Tibial nerve (tissue), 4 donors: ENCODE measurements at regions not wholly inside any gene's neighbourhood (a gene's known extent, or its start where the extent isn't known, plus 50 kb on each side); places are given as distances from the start of the nearest gene placed in this dataset.

ENCODE experiments used
- DNase-seq, 2 donors: peaks; one replicate each; pipeline ENCODE4 v3.0.0-alpha.2; 2019; ENCODE audit warnings: low spot score in 2 of 2
- H3K27ac ChIP-seq, 4 donors: fragments of 200-600 bp; sonication (generic) in 3 of 4; one replicate each; pipeline ENCODE4 v1.5.1; 2017 to 2019; ENCODE audit warnings: mild to moderate bottlenecking in 1 of 4
- H3K27me3 ChIP-seq, 2 donors: fragments of 200-600 bp; sonication (generic) in 1 of 2; one replicate each; pipeline versions ENCODE4 v1.5.1 to v1.6.0; 2017 to 2019
- H3K36me3 ChIP-seq, 3 donors: fragments of 200-600 bp; sonication (generic); one replicate each; pipeline ENCODE4 v1.5.1; 2018 to 2019
- H3K4me1 ChIP-seq, 4 donors: fragments of 200-600 bp; sonication (generic) in 3 of 4; one replicate each; pipeline ENCODE4 v1.5.1; 2017 to 2019
- H3K4me3 ChIP-seq, 4 donors: fragments of 200-600 bp; sonication (generic) in 3 of 4; one replicate each; pipeline ENCODE4 v1.5.1; 2017 to 2019; ENCODE audit warnings: mild to moderate bottlenecking in 1 of 4, moderate library complexity in 1 of 4
- H3K9me3 ChIP-seq, 4 donors: fragments of 200-600 bp; sonication (generic) in 3 of 4; one replicate each; pipeline ENCODE4 v1.5.1; 2017 to 2019
- EP300 ChIP-seq, 2 donors: sonication (generic); formaldehyde crosslinking; IDR thresholded peaks; one replicate each; pipeline ENCODE4 v1.6.1; 2017; ENCODE audit warnings: antibody characterized with exemption in 2 of 2, mild to moderate bottlenecking in 1 of 2
- POLR2A ChIP-seq, 2 donors: fragments of 450-650 bp; IDR thresholded peaks; one replicate each; pipeline ENCODE4 v1.6.1; 2017; ENCODE audit warnings: antibody characterized with exemption in 2 of 2, mild to moderate bottlenecking in 2 of 2, moderate library complexity in 2 of 2
- WGBS, 2 donors: methylation state at CpG; one replicate each; pipeline ENCODE4 v1.1.5; 2018; 5-methylcytosine and 5-hydroxymethylcytosine counted together
- TF ChIP-seq, protein P1 (sequence below), 5 experiments: fragments of 200-600 bp in 3 of 5; fragments of 450-650 bp in 2 of 5; sonication (generic) in 3 of 5; IDR thresholded peaks; one replicate each; pipeline ENCODE4 v1.5.1; 2016 to 2019; ENCODE audit warnings: antibody characterized with exemption in 5 of 5, mild to moderate bottlenecking in 3 of 5, moderate library complexity in 2 of 5

DNA sequence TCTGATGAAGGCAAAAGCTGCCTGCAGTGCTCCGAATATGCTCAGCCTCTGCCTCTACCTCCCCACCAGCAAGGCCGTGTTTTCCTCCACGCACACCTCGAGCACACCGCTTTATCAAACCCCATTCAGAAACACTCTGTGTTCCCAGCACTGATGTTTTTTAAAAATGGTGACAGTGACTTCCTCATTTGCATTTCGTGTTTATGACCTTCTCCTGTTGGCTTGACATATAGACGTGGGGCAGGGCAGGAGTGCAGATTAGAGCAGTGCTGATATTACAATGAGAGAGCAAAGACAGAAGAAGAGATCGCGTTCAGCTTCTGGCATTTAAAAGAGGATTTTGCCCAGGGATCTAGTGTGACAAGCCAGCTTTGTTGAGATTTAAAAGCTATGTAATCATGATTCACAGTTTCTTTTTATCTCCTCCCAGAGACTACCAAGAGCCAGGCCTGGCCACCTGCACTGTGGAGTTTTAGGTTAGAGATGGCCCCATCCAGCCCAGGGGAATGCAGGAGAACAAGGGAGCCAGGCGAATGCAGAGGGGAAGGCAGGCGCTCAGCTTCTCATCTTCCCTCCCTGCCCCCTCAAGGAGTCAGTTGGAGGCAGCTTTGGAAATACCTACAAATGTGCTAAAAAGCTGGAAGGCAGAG is 61.5 kb upstream of the NEDD4L start:
- 77 to 82% methylated on average over 11 of the region's 11 CpGs for WGBS, 2 donors
- H3K9me3 ChIP-seq = peaks cover 0 to 4% (median 0%) of the 10 kb centered on the region in 4 donors
- TF ChIP-seq EP300 (IDR thresholded peaks at IDR 0.05) = no peak
- TF ChIP-seq, protein P1, sequence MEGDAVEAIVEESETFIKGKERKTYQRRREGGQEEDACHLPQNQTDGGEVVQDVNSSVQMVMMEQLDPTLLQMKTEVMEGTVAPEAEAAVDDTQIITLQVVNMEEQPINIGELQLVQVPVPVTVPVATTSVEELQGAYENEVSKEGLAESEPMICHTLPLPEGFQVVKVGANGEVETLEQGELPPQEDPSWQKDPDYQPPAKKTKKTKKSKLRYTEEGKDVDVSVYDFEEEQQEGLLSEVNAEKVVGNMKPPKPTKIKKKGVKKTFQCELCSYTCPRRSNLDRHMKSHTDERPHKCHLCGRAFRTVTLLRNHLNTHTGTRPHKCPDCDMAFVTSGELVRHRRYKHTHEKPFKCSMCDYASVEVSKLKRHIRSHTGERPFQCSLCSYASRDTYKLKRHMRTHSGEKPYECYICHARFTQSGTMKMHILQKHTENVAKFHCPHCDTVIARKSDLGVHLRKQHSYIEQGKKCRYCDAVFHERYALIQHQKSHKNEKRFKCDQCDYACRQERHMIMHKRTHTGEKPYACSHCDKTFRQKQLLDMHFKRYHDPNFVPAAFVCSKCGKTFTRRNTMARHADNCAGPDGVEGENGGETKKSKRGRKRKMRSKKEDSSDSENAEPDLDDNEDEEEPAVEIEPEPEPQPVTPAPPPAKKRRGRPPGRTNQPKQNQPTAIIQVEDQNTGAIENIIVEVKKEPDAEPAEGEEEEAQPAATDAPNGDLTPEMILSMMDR (IDR thresholded peaks at IDR 0.05) = no peak
- TF ChIP-seq POLR2A (IDR thresholded peaks at IDR 0.05) = no peak
- H3K27ac ChIP-seq = no peak overlapping the region
- H3K27me3 ChIP-seq = no peaks in the 10 kb centered on the region
- DNase-seq = no peak
- no peaks in the 10 kb centered on the region for H3K36me3 ChIP-seq
- H3K4me1 ChIP-seq = no peaks in the 10 kb centered on the region
- no peak overlapping the region for H3K4me3 ChIP-seq

DNA sequence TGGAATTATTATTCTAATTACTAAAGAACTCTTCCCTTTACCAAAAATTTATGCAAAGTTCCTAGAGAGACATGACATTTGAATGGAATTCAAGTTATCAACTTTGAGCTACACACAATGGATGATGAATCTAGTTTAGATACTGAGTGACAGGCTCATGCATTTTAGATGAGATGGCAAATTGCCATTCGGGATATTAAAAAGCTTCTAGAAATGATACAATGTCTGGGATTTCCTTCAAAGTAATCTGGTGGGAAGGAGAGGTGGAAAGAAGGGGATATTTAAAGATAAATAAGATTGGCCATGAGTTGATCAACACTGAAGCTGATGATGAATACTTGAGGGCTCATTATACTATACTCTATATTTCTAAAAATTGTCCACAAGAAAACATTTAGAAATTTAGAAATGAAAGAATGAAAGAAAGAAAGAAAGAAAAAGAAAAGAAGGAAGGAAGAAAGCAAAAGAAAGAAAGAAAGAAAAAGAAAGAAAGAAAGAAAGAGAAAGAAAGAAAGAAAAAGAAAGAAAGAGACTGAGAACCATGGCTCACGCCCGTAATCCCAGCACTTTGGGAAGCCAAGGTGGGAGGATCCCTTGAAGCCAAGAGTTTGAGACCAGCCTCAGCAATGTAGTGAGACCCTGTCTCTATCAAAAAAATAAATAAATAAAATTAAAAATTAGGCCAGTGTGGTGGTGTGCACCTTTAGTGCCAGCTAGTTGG is 62.6 kb upstream of the NEDD4L start:
- no peak for DNase-seq
- Histone ChIP-seq H3K4me1 (no peaks in the 10 kb centered on the region), H3K4me3 (no peak overlapping the region), H3K27ac (no peak overlapping the region), H3K9me3 (no peaks in the 10 kb centered on the region), H3K27me3 (no peaks in the 10 kb centered on the region), H3K36me3 (no peaks in the 10 kb centered on the region)
- TF ChIP-seq POLR2A (IDR thresholded peaks at IDR 0.05) (no peak), EP300 (IDR thresholded peaks at IDR 0.05) (no peak)
- TF ChIP-seq, protein P1 (IDR thresholded peaks at IDR 0.05) = no peak
- 94 to 95% methylated on average over 3 of the region's 3 CpGs for WGBS, 2 donors

DNA sequence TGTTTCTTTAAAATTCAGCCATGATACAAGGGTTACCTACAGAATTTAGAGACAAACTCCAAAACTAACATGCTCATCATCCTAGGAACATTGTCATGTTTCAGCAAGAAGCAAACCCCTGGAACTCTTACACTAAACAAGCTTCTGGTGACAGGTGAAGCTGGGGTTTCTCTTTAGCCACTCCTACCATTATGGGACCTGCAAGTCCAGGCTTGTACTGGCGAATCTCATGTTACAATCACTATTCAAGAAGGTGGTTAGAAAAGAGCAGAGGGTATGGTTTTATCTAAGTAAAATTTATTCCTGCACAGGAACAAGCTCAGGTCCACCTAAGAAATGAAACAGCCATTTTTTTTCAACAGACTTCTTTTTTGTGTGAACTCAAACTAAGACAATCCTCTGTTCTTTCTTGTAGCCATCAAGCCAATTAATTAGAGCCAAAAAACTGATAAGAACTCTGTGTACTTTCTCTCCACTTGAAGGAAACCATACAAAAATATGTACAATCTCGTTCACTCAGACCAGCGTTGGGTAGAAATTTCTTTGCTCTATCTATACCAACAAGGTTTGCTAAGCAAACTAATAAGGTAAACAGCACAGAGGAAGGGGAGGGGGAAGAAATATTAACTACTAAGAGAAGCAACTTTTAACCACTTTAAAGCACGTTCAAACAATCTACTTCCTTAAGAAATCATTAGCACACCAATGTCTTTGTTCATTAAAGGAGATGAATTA is 63.3 kb upstream of the NEDD4L start:
- H3K27ac ChIP-seq = no peak overlapping the region
- no peaks in the 10 kb centered on the region for H3K36me3 ChIP-seq
- TF ChIP-seq EP300 (IDR thresholded peaks at IDR 0.05) (no peak), POLR2A (IDR thresholded peaks at IDR 0.05) (no peak)
- TF ChIP-seq, protein P1 (IDR thresholded peaks at IDR 0.05) = no peak
- no peak for DNase-seq
- no peak overlapping the region for H3K4me3 ChIP-seq
- no peaks in the 10 kb centered on the region for H3K9me3 ChIP-seq
- H3K27me3 ChIP-seq = no peaks in the 10 kb centered on the region
- WGBS, 2 donors = 72 to 80% methylated on average over 4 of the region's 4 CpGs
- no peaks in the 10 kb centered on the region for H3K4me1 ChIP-seq

DNA sequence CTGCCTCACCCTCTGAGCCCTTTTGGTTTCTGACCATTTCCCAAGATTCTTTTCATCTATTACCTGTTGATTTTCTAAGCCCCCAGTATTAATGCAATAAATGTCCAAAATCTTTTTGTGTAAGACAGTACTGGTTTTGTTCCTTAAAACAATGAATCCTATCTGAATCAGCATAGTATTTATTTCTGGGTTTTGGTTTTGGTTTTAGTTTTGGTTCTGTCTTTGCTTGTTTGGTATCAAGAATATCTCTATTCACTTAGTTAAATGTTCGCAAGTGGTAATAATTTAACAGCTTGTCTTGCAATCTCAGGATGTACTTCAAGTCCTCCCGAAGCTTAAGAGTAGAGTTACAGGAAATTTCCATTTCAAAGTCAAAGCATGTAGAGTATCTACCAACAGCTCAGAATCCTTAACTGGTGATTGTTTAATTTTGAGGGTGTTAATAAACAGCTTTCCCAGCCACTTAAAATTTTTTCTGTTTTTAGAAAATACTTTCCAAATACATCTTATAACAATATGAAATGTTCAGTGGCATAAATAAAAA is 67.7 kb upstream of the NEDD4L start:
- Histone ChIP-seq H3K4me3 (no peak overlapping the region), H3K36me3 (no peaks in the 10 kb centered on the region), H3K4me1 (no peaks in the 10 kb centered on the region), H3K27me3 (no peaks in the 10 kb centered on the region), H3K9me3 (no peaks in the 10 kb centered on the region), H3K27ac (no peak overlapping the region)
- 52 to 56% methylated on average over 2 of the region's 2 CpGs for WGBS, 2 donors
- no peak for DNase-seq
- TF ChIP-seq POLR2A (IDR thresholded peaks at IDR 0.05) (no peak), EP300 (IDR thresholded peaks at IDR 0.05) (no peak)
- TF ChIP-seq, protein P1 (IDR thresholded peaks at IDR 0.05) = no peak
